ENCODE measurements at regions not wholly inside any gene's neighbourhood (a gene's known extent, or its start where the extent isn't known, plus 50 kb on each side); places are given as distances from the start of the nearest gene placed in this dataset.

- Histone ChIP-seq H3K27me3 (no peaks in the 10 kb centered on the region), H3K9me3 (no peaks in the 10 kb centered on the region), H3K4me3 (ENCODE audit: low read depth, low read length) (no peak overlapping the region), H3K4me1 (no peaks in the 10 kb centered on the region), H3K36me3 (no peaks in the 10 kb centered on the region)
- no peak for DNase-seq
- TF ChIP-seq CTCF (IDR thresholded peaks at IDR 0.05; ENCODE audit: low read depth, low read length), result no peak
Measured at GRCh38 chr5:23396346-23396745, 111.1 kb upstream of the PRDM9 start.

GRCh38 chr5:23389291-23390101 is 117.9 kb upstream of the PRDM9 start:
- Histone ChIP-seq H3K36me3 (no peaks in the 10 kb centered on the region), H3K27me3 (no peaks in the 10 kb centered on the region), H3K4me1 (no peaks in the 10 kb centered on the region), H3K4me3 (ENCODE audit: low read depth, low read length) (no peak overlapping the region), H3K9me3 (no peaks in the 10 kb centered on the region)
- DNase-seq, result no peak
- no peak for TF ChIP-seq CTCF (IDR thresholded peaks at IDR 0.05; ENCODE audit: low read depth, low read length)

- H3K36me3 ChIP-seq, result no peaks in the 10 kb centered on the region
Measured at GRCh38 chr5:23385036-23385435, 122.4 kb upstream of the PRDM9 start.

GRCh38 chr5:23372177-23372576 is 135.2 kb upstream of the PRDM9 start:
- Histone ChIP-seq H3K27me3 (no peaks in the 10 kb centered on the region), H3K4me1 (no peaks in the 10 kb centered on the region), H3K36me3 (no peaks in the 10 kb centered on the region), H3K4me3 (ENCODE audit: low read depth, low read length) (no peak overlapping the region), H3K9me3 (no peaks in the 10 kb centered on the region)
- DNase-seq, result no peak
- no peak for TF ChIP-seq CTCF (IDR thresholded peaks at IDR 0.05; ENCODE audit: low read depth, low read length)

More at GRCh38 chr5:23385036-23385435, 122.4 kb upstream of the PRDM9 start:
- H3K4me1 ChIP-seq, result no peaks in the 10 kb centered on the region
- no peaks in the 10 kb centered on the region for H3K9me3 ChIP-seq
- no peaks in the 10 kb centered on the region for H3K27me3 ChIP-seq
- no peak for DNase-seq
- no peak overlapping the region for H3K4me3 ChIP-seq (ENCODE audit: low read depth, low read length)
- no peak for TF ChIP-seq CTCF (IDR thresholded peaks at IDR 0.05; ENCODE audit: low read depth, low read length)

GRCh38 chr5:23368393-23368792 is 139.0 kb upstream of the PRDM9 start:
- no peaks in the 10 kb centered on the region for H3K27me3 ChIP-seq
- no peak for TF ChIP-seq CTCF (IDR thresholded peaks at IDR 0.05; ENCODE audit: low read depth, low read length)
- no peak for DNase-seq
- no peaks in the 10 kb centered on the region for H3K4me1 ChIP-seq
- no peaks in the 10 kb centered on the region for H3K36me3 ChIP-seq
- no peak overlapping the region for H3K4me3 ChIP-seq (ENCODE audit: low read depth, low read length)
- no peaks in the 10 kb centered on the region for H3K9me3 ChIP-seq

GRCh38 chr5:23367874-23368273 is 139.5 kb upstream of the PRDM9 start:
- DNase-seq, result no peak
- H3K4me3 ChIP-seq (ENCODE audit: low read depth, low read length), result no peak overlapping the region
- TF ChIP-seq CTCF (IDR thresholded peaks at IDR 0.05; ENCODE audit: low read depth, low read length), result no peak

More at GRCh38 chr5:23367874-23368273, 139.5 kb upstream of the PRDM9 start:
- Histone ChIP-seq H3K4me1 (no peaks in the 10 kb centered on the region), H3K36me3 (no peaks in the 10 kb centered on the region), H3K9me3 (no peaks in the 10 kb centered on the region), H3K27me3 (no peaks in the 10 kb centered on the region)

All from BE2C (cell line).